ENCODE measurements at regions not wholly inside any gene's neighbourhood (a gene's known extent, or its start where the extent isn't known, plus 50 kb on each side); places are given as distances from the start of the nearest gene placed in this dataset.

DNA sequence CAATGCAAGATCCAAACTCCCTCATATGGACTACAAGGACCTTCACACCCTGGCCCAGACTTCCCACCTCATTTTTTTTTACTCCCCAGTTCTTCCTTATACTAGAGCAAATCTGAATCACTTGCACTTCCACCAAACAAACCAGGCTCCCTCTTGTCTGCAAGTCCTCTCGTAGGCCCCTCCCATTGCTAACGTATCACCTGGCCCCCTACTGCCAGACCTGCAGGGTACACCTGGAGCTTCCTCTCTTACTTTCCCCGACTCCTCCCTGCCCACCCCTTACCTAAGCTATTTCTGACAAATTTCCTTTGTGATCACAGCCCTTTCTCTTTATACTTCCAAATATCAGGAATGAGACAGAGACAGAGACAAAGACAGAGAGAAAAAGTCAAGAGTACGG, 463.9 kb downstream of the GALC start (continued):
- TF ChIP-seq, protein P1, sequence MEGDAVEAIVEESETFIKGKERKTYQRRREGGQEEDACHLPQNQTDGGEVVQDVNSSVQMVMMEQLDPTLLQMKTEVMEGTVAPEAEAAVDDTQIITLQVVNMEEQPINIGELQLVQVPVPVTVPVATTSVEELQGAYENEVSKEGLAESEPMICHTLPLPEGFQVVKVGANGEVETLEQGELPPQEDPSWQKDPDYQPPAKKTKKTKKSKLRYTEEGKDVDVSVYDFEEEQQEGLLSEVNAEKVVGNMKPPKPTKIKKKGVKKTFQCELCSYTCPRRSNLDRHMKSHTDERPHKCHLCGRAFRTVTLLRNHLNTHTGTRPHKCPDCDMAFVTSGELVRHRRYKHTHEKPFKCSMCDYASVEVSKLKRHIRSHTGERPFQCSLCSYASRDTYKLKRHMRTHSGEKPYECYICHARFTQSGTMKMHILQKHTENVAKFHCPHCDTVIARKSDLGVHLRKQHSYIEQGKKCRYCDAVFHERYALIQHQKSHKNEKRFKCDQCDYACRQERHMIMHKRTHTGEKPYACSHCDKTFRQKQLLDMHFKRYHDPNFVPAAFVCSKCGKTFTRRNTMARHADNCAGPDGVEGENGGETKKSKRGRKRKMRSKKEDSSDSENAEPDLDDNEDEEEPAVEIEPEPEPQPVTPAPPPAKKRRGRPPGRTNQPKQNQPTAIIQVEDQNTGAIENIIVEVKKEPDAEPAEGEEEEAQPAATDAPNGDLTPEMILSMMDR (IDR thresholded peaks at IDR 0.05; ENCODE audit: low read depth, low read length, missing input control): no peak
- TF ChIP-seq, protein P2, sequence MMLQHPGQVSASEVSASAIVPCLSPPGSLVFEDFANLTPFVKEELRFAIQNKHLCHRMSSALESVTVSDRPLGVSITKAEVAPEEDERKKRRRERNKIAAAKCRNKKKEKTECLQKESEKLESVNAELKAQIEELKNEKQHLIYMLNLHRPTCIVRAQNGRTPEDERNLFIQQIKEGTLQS (IDR thresholded peaks at IDR 0.05): no peak
- TF ChIP-seq HNF4A (conservative IDR thresholded peaks at IDR 0.05): no peak

DNA sequence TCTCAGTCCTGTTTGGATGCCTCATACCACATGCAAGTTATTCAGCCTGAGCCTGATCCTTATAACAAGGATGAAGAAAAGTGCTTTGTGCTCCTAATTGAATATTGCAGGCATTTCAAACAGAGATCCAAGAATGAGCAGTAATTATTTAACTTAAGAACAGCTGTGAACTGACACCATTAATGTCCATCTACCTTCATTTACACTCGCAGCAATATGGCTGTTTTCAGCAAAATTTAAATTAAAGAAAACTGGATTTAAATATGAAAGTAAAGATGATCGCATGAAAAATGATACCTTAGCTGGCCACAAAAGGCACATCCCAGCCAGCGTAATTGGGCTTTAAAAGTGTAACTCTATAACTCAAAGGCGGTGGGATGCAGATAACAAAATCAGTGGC, 466.3 kb downstream of the GALC start:
- TF ChIP-seq, protein P3, sequence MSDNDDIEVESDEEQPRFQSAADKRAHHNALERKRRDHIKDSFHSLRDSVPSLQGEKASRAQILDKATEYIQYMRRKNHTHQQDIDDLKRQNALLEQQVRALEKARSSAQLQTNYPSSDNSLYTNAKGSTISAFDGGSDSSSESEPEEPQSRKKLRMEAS (IDR thresholded peaks at IDR 0.05): no peak
- TF ChIP-seq RXRA (IDR thresholded peaks at IDR 0.05) (no peak), EGR1 (IDR thresholded peaks at IDR 0.05; ENCODE audit: low read depth in 2 of 2) (no peak), NR2F2 (IDR thresholded peaks at IDR 0.05) (no peak), SP1 (IDR thresholded peaks at IDR 0.05) (no peak), FOXA2 (IDR thresholded peaks at IDR 0.05) (no peak), HNF4A (conservative IDR thresholded peaks at IDR 0.05) (no peak), HNF4G (IDR thresholded peaks at IDR 0.05) (no peak), YY1 (IDR thresholded peaks at IDR 0.05) (no peak), RAD21 (IDR thresholded peaks at IDR 0.05) (no peak), JUND (IDR thresholded peaks at IDR 0.05) (no peak), GABPA (IDR thresholded peaks at IDR 0.05 in 1 of 2, conservative IDR thresholded peaks at IDR 0.05 in 1 of 2) (no peak)
- TF ChIP-seq, protein P2 (IDR thresholded peaks at IDR 0.05): no peak
- TF ChIP-seq, protein P4, sequence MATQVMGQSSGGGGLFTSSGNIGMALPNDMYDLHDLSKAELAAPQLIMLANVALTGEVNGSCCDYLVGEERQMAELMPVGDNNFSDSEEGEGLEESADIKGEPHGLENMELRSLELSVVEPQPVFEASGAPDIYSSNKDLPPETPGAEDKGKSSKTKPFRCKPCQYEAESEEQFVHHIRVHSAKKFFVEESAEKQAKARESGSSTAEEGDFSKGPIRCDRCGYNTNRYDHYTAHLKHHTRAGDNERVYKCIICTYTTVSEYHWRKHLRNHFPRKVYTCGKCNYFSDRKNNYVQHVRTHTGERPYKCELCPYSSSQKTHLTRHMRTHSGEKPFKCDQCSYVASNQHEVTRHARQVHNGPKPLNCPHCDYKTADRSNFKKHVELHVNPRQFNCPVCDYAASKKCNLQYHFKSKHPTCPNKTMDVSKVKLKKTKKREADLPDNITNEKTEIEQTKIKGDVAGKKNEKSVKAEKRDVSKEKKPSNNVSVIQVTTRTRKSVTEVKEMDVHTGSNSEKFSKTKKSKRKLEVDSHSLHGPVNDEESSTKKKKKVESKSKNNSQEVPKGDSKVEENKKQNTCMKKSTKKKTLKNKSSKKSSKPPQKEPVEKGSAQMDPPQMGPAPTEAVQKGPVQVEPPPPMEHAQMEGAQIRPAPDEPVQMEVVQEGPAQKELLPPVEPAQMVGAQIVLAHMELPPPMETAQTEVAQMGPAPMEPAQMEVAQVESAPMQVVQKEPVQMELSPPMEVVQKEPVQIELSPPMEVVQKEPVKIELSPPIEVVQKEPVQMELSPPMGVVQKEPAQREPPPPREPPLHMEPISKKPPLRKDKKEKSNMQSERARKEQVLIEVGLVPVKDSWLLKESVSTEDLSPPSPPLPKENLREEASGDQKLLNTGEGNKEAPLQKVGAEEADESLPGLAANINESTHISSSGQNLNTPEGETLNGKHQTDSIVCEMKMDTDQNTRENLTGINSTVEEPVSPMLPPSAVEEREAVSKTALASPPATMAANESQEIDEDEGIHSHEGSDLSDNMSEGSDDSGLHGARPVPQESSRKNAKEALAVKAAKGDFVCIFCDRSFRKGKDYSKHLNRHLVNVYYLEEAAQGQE (IDR thresholded peaks at IDR 0.05): no peak
- TF ChIP-seq, protein P5, sequence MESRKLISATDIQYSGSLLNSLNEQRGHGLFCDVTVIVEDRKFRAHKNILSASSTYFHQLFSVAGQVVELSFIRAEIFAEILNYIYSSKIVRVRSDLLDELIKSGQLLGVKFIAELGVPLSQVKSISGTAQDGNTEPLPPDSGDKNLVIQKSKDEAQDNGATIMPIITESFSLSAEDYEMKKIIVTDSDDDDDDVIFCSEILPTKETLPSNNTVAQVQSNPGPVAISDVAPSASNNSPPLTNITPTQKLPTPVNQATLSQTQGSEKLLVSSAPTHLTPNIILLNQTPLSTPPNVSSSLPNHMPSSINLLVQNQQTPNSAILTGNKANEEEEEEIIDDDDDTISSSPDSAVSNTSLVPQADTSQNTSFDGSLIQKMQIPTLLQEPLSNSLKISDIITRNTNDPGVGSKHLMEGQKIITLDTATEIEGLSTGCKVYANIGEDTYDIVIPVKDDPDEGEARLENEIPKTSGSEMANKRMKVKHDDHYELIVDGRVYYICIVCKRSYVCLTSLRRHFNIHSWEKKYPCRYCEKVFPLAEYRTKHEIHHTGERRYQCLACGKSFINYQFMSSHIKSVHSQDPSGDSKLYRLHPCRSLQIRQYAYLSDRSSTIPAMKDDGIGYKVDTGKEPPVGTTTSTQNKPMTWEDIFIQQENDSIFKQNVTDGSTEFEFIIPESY (IDR thresholded peaks at IDR 0.05): no peak
- no peaks in the 10 kb centered on the region for H3K4me1 ChIP-seq (ENCODE audit: control insufficient read depth in 4 of 4, insufficient read depth in 4 of 4, low read length in 3 of 4)
- H3K9ac ChIP-seq (ENCODE audit: low read depth in 1 of 2, low read length in 2 of 2): no peak overlapping the region
- no peaks in the 10 kb centered on the region for H3K9me3 ChIP-seq (ENCODE audit: control insufficient read depth in 4 of 4, low read length in 3 of 4)
- no peak overlapping the region for H3K4me3 ChIP-seq (ENCODE audit: low read depth in 1 of 3, low read length in 3 of 3)
- DNase-seq (ENCODE audit: low spot score): no peak
- H3K27me3 ChIP-seq (ENCODE audit: control insufficient read depth in 4 of 4, insufficient read depth in 4 of 4, low read length in 3 of 4): no peaks in the 10 kb centered on the region
- H3K36me3 ChIP-seq (ENCODE audit: control insufficient read depth in 4 of 4, insufficient read depth in 3 of 4, low read depth in 1 of 4, low read length in 3 of 4): no peaks in the 10 kb centered on the region
- WGBS: 65% methylated on average over 4 of the region's 4 CpGs
- no peak overlapping the region for H3K27ac ChIP-seq (ENCODE audit: low read depth in 1 of 2, low read length in 2 of 2)
